RWPE1 (cell line): ENCODE measurements at regions not wholly inside any gene's neighbourhood (a gene's known extent, or its start where the extent isn't known, plus 50 kb on each side); places are given as distances from the start of the nearest gene placed in this dataset.
A peak's percentile ranks its signal among the peaks of the same experiment; 100 is the strongest.

Source experiments
- CTCF ChIA-PET: fragments of 350-600 bp; sonication (Branson Sonifier 250); formaldehyde crosslinking; extraction: SDS; loops from one replicate; lab custom pipeline; 2021; lab: Yijun Ruan, JAX
- POLR2A ChIA-PET: fragments of 400-600 bp; formaldehyde crosslinking; extraction: SDS; loops from one replicate; lab custom pipeline; 2020; ENCODE audit warnings: antibody characterized with exemption; ENCODE audit not compliant: low non-redundant PET; lab: Yijun Ruan, JAX
- DNase-seq: peaks from one replicate; pipeline ENCODE4 v3.0.0; 2012; ENCODE audit warnings: low spot score
- H3K27ac ChIP-seq: fragments of 450-650 bp; 2 replicates; pipeline ENCODE4 v1.5.1; 2017
- TF ChIP-seq, protein P1 (sequence below): fragments of 450-650 bp; conservative IDR thresholded peaks from 2 replicates; pipeline ENCODE4 v1.5.1; 2017; ENCODE audit warnings: low read depth, mild to moderate bottlenecking

DNA sequence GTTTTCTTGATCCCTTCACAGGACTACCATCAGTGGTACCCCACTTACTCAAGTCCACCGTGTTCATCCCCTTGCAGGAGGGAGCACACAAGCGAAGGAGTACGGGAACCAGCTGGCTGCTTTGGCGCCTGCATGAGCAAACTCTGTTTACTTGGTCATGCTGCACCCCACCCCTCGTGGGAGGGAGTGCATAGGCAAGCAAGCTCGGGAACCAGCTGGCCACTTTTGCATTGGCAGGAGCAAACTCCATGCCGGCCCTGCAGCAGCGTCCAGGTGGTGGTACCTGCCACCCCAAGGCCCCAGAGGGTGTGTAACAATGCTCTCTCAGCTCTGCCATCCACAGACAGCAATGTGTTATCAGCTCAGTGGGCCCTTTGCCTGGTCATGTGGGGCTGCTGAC is 737.8 kb downstream of the FAM181B start:
- DNase-seq: no peak
- ChIA-PET POLR2A (no interaction called here), CTCF (interaction anchor here (0.6 kb wide), 1 partner anchor 525 kb away, joined by 3 read pairs; no protein-coding TSS in a partner anchor)
- TF ChIP-seq, protein P1, sequence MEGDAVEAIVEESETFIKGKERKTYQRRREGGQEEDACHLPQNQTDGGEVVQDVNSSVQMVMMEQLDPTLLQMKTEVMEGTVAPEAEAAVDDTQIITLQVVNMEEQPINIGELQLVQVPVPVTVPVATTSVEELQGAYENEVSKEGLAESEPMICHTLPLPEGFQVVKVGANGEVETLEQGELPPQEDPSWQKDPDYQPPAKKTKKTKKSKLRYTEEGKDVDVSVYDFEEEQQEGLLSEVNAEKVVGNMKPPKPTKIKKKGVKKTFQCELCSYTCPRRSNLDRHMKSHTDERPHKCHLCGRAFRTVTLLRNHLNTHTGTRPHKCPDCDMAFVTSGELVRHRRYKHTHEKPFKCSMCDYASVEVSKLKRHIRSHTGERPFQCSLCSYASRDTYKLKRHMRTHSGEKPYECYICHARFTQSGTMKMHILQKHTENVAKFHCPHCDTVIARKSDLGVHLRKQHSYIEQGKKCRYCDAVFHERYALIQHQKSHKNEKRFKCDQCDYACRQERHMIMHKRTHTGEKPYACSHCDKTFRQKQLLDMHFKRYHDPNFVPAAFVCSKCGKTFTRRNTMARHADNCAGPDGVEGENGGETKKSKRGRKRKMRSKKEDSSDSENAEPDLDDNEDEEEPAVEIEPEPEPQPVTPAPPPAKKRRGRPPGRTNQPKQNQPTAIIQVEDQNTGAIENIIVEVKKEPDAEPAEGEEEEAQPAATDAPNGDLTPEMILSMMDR: no peak
- no peak overlapping the region for H3K27ac ChIP-seq

GRCh38 chr11:81993755-81994154 is 739.9 kb downstream of the FAM181B start:
- ChIA-PET POLR2A (no interaction called here), CTCF (no interaction called here)
- no peak for DNase-seq

DNA sequence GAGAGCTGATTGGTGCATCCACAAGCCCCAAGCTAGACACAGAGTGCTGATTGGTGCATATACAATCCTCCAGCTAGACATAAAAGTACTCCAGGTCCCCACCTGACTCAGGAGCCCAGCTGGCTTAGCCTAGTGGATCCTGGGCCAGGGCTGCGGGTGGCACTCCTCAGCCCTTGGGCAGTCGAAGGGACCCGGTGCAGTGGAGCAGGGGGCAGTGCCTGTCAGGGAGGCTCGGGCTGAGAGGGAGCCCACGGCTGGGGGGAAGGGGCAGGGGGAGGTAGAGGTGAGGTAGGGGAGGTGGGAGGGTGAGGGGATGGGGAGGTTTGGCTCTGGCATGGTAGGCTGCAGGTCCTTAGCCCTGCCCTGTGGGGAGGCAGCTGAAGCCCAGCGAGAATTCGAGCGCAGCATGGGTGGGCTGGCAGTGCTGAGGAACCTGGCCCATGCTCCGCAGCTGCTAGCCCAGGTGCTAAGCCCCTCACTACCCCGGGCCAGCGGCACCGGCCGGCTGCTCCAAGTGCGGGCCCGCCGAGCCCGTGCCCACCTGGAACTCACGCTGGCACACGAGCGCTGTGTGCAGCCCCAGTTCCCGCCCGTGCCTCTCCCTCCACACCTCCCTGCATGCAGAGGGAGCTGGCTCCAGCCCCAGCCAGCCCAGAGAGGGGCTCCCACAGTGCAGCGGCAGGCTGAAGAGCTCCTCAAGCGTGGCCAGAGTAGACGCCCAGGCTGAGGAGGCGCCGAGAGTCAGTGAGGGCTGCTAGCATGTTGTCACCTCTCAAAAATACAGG is 742.8 kb downstream of the FAM181B start:
- ChIA-PET CTCF (no interaction called here), POLR2A (no interaction called here)
- no peak for DNase-seq
- TF ChIP-seq, protein P1: no peak
- no peak overlapping the region for H3K27ac ChIP-seq

More at GRCh38 chr11:81993755-81994154, 739.9 kb downstream of the FAM181B start:
- TF ChIP-seq, protein P1: no peak
- no peak overlapping the region for H3K27ac ChIP-seq

DNA sequence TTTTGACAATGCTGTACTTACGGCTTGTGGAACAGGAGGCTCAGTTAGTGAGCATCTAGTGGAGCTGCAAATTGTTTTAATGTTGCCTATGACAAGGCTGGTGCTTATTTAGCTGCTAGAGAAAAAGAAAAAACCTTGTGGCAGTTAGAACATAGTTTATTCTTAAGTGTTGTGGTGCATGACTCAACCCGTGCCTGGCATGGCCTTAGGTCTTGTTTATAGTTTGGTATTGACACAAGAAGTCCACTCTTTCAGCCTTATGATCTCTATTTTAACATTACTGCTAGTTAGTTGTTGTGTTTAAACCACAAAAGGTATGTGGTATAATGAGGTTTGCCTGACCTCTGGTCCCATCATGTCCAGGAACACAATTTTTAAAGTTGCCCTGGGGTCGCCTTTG is 744.6 kb downstream of the FAM181B start:
- no peak overlapping the region for H3K27ac ChIP-seq
- DNase-seq: no peak
- ChIA-PET POLR2A (no interaction called here), CTCF (no interaction called here)
- TF ChIP-seq, protein P1: no peak

- no peak overlapping the region for H3K27ac ChIP-seq
- TF ChIP-seq, protein P1: no peak
- POLR2A ChIA-PET: no interaction called here
- peak; percentile 2 for DNase-seq
- CTCF ChIA-PET: no interaction called here
Observed at GRCh38 chr11:81987829-81988472, 745.7 kb downstream of the FAM181B start.

DNA sequence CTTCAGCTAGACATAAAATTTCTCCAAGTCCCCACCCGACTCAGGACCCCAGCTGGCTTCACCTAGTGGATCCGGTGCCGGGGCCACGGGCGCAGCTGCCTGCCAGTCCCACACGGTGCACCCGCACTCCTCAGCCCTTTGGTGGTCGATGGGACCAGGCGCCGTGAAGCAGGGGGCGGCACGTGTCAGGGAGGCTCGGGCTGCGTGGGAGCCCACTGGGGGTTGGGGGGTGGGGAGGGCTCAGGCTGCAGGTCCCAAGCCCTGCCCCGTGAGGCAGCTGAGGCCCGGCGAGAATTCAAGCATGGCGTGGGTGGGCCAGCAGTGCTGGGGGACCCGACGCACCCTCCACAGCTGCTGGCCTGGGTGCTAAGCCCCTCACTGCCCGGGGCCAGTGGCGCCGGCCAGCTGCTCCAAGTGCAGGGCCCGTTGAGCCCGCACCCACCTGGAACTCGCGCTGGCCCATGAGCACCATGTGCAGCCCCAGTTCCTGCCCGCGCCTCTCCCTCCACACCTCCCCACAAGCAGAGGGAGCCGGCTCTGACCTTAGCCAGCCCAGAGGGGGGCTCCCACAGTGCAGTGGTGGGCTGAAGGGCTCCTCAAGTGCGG is 747.0 kb downstream of the FAM181B start:
- no peak overlapping the region for H3K27ac ChIP-seq
- TF ChIP-seq, protein P1: no peak
- POLR2A ChIA-PET: no interaction called here
- CTCF ChIA-PET: no interaction called here
- DNase-seq: no peak
